Activated CD8-positive, alpha-beta memory T cell treated with anti-CD3 and anti-CD28 coated beads, Interleukin-2, amount 50 U/mL, for 48 hours (primary cell): ENCODE measurements at regions not wholly inside any gene's neighbourhood (a gene's known extent, or its start where the extent isn't known, plus 50 kb on each side); places are given as distances from the start of the nearest gene placed in this dataset.
"Not testable (repeated sequence)": the region's sequence is repeated elsewhere in the genome, so short reads cannot be mapped to it uniquely, and the experiment has no call there.

ENCODE experiments used
- DNase-seq: peaks from one replicate; pipeline ENCODE4 v3.0.0-alpha.2; 2020

GRCh38 chrX:129071390-129071789 is 451.9 kb downstream of the SMARCA1 start:
- DNase-seq, result no peak

- no peak for DNase-seq
Measured at GRCh38 chrX:129065895-129066294, 457.4 kb downstream of the SMARCA1 start.

GRCh38 chrX:129058405-129058804 is 464.9 kb downstream of the SMARCA1 start:
- no peak for DNase-seq

- no peak for DNase-seq
Measured at GRCh38 chrX:129043138-129043537, 480.2 kb downstream of the SMARCA1 start.

GRCh38 chrX:129041319-129041718 is 482.0 kb downstream of the SMARCA1 start:
- DNase-seq, result no peak

- DNase-seq, result no peak
Measured at GRCh38 chrX:129040124-129040523, 483.2 kb downstream of the SMARCA1 start.

GRCh38 chrX:129039176-129039575 is 484.1 kb downstream of the SMARCA1 start:
- DNase-seq, result no peak

- DNase-seq, result no peak
Measured at GRCh38 chrX:129037389-129037788, 485.9 kb downstream of the SMARCA1 start.

- DNase-seq, result no peak
Measured at GRCh38 chrX:129035180-129035579, 488.1 kb downstream of the SMARCA1 start.

- no peak for DNase-seq
Measured at GRCh38 chrX:129034196-129034595, 489.1 kb downstream of the SMARCA1 start.

- no peak for DNase-seq
Measured at GRCh38 chrX:129026202-129026601, 497.1 kb downstream of the SMARCA1 start.

- DNase-seq, result no peak
Measured at GRCh38 chrX:129025376-129025775, 497.9 kb downstream of the SMARCA1 start.

GRCh38 chrX:129019412-129019811 is 503.9 kb downstream of the SMARCA1 start:
- DNase-seq, result no peak

GRCh38 chrX:129015381-129015780 is 507.9 kb downstream of the SMARCA1 start:
- DNase-seq, result no peak

GRCh38 chrX:129013574-129013973 is 509.7 kb downstream of the SMARCA1 start:
- no peak for DNase-seq

GRCh38 chrX:129007631-129008030 is 515.7 kb downstream of the SMARCA1 start:
- DNase-seq, result no peak

- DNase-seq, result no peak
Measured at GRCh38 chrX:129006491-129006890, 516.8 kb downstream of the SMARCA1 start.

GRCh38 chrX:129000797-129001196 is 522.5 kb downstream of the SMARCA1 start:
- no peak for DNase-seq

- DNase-seq, result no peak
Measured at GRCh38 chrX:129000018-129000417, 523.3 kb downstream of the SMARCA1 start.

- no peak for DNase-seq
Measured at GRCh38 chrX:128992107-128992971, 531.0 kb downstream of the SMARCA1 start.

- peak; percentile 49 for DNase-seq
Measured at GRCh38 chrX:128975745-128976144, 547.5 kb downstream of the SMARCA1 start.

GRCh38 chrX:128973033-128973432 is 550.3 kb downstream of the SMARCA1 start:
- no peak for DNase-seq

GRCh38 chrX:128961290-128961689 is 562.0 kb downstream of the SMARCA1 start:
- DNase-seq, result no peak

GRCh38 chrX:128954697-128955096 is 568.6 kb downstream of the SMARCA1 start:
- DNase-seq, result not testable (repeated sequence)

- no peak for DNase-seq
Measured at GRCh38 chrX:128931071-128931470, 592.2 kb downstream of the SMARCA1 start.
